Adrenal gland (tissue), 9 donors: ENCODE measurements at regions not wholly inside any gene's neighbourhood (a gene's known extent, or its start where the extent isn't known, plus 50 kb on each side); places are given as distances from the start of the nearest gene placed in this dataset.

ENCODE experiments used
- DNase-seq, 7 donors: peaks; one replicate each; pipeline ENCODE4 v3.0.0-alpha.2; 2019 to 2020
- H3K27ac ChIP-seq, 5 donors: fragments of 200-600 bp; sonication (generic) in 4 of 5; 1 replicate in 3 of 5; 2 replicates in 2 of 5; pipeline versions ENCODE4 v1.5.1 to v1.8.0; 2016 to 2020; ENCODE audit warnings: mild to moderate bottlenecking in 1 of 5
- H3K27me3 ChIP-seq: fragments of 200-600 bp; 2 replicates; pipeline ENCODE4 v1.8.0; 2021
- H3K36me3 ChIP-seq, 2 donors: fragments of 200-600 bp; replicated peaks in 1 of 2; 1 replicate in 1 of 2; 2 replicates in 1 of 2; pipeline versions ENCODE4 v1.5.1 to v1.8.0; 2018 to 2022
- H3K4me1 ChIP-seq, 2 donors: fragments of 200-600 bp; replicated peaks in 1 of 2; 1 replicate in 1 of 2; 2 replicates in 1 of 2; pipeline versions ENCODE4 v1.5.1 to v1.8.0; 2018 to 2021
- H3K4me3 ChIP-seq, 4 donors: fragments of 200-600 bp; sonication (generic) in 3 of 4; one replicate each; pipeline ENCODE4 v1.5.1; 2016 to 2018
- H3K9me3 ChIP-seq, 3 donors: fragments of 200-600 bp; sonication (generic) in 1 of 3; replicated peaks in 1 of 3; 1 replicate in 2 of 3; 2 replicates in 1 of 3; pipeline versions ENCODE4 v1.5.1 to v1.8.0; 2016 to 2021
- POLR2A ChIP-seq, 2 donors: fragments of 450-650 bp; IDR thresholded peaks; one replicate each; pipeline ENCODE4 v1.6.1; 2017; ENCODE audit warnings: antibody characterized with exemption in 2 of 2, mild to moderate bottlenecking in 2 of 2, moderate library complexity in 1 of 2
- WGBS, 4 donors: extraction: QIAGEN DNeasy Blood & Tissue Kit in 2 of 4; methylation state at CpG; one replicate each; pipeline versions ENCODE4 v1.1.5 to v1.1.7; 2013 to 2017; 5-methylcytosine and 5-hydroxymethylcytosine counted together
- intact Hi-C, 2 donors: fragments of 100-400 bp; cut with DNase I; formaldehyde crosslinking; loops; one replicate each; pipeline versions ENCODE4 v1.14.1 to v1.15.0; 2022 to 2023
- TF ChIP-seq, protein P1 (sequence below), 6 experiments: fragments of 450-650 bp in 4 of 6; fragments of 200-600 bp in 2 of 6; sonication (generic) in 1 of 6; IDR thresholded peaks; 1 replicate in 5 of 6; 2 replicates in 1 of 6; pipeline versions ENCODE4 v1.5.1 to v1.8.0; 2016 to 2021; ENCODE audit warnings: antibody characterized with exemption in 6 of 6, mild to moderate bottlenecking in 2 of 6, moderate library complexity in 1 of 6
- donor health status: healthy with polysubstance abuse.
- donor health status: Bipolar disorder and iron deficiency.
- donor health status: DM: yes; HTN: yes; CAD: no.
- donor health status: DM: no; HTN: no; CAD: no.
- donor health status: DM: no; HTN: no; CAD: no.

DNA sequence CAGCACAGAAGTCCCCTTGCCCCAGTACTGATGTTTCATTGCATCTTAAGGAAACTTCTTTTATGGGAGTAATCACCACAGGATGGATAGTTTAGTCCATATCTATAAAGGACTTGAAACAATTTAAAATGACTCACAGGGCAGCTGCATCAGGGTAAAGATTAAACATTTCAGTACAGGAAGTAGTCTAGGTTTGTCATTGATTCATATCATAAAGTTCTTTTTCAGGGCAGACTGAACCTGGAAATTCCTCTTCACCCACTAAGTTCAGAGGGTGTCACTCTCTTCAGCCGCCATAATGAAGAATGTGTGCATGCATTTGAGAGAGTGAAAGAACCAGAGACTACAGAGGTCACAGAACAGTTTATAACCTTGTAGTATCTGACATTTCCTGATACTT, 296.3 kb upstream of the JAG1 start:
- Histone ChIP-seq H3K27me3 (no peaks in the 10 kb centered on the region), H3K4me3 (no peak overlapping the region), H3K4me1 (no peaks in the 10 kb centered on the region), H3K27ac (no peak overlapping the region), H3K9me3 (no peaks in the 10 kb centered on the region), H3K36me3 (no peaks in the 10 kb centered on the region)
- intact Hi-C loops, result no loop called here
- TF ChIP-seq, protein P1, sequence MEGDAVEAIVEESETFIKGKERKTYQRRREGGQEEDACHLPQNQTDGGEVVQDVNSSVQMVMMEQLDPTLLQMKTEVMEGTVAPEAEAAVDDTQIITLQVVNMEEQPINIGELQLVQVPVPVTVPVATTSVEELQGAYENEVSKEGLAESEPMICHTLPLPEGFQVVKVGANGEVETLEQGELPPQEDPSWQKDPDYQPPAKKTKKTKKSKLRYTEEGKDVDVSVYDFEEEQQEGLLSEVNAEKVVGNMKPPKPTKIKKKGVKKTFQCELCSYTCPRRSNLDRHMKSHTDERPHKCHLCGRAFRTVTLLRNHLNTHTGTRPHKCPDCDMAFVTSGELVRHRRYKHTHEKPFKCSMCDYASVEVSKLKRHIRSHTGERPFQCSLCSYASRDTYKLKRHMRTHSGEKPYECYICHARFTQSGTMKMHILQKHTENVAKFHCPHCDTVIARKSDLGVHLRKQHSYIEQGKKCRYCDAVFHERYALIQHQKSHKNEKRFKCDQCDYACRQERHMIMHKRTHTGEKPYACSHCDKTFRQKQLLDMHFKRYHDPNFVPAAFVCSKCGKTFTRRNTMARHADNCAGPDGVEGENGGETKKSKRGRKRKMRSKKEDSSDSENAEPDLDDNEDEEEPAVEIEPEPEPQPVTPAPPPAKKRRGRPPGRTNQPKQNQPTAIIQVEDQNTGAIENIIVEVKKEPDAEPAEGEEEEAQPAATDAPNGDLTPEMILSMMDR (IDR thresholded peaks at IDR 0.05), result no peak
- no peak for TF ChIP-seq POLR2A (IDR thresholded peaks at IDR 0.05)
- no peak for DNase-seq
- WGBS, 4 donors, result 88 to 95% (median 95%) methylated on average over 1 of the region's 1 CpG

DNA sequence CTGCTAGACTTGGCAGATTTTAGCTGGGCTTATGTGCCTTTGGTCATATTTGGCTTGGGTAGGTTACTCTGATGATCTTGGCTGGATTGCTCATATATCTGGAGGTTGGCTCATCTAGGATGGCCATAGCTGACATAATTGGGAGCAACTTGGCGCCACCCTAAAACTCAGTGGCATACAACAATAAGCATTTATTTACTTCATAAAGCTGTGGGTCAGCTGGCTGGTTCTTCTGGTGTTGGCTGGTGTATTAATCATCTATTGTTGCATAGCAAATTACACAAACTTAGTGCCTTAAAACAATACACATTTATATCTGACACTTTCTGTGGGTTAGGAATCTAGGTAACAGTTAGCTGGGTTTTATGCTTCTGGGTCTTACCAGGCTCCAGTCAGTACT, 297.3 kb upstream of the JAG1 start:
- no peaks in the 10 kb centered on the region for H3K36me3 ChIP-seq
- no peaks in the 10 kb centered on the region for H3K27me3 ChIP-seq
- no peak overlapping the region for H3K4me3 ChIP-seq
- no peaks in the 10 kb centered on the region for H3K4me1 ChIP-seq
- H3K9me3 ChIP-seq, result no peaks in the 10 kb centered on the region
- WGBS, 4 donors, result 86 to 100% (median 88%) methylated on average over 1 of the region's 1 CpG
- TF ChIP-seq POLR2A (IDR thresholded peaks at IDR 0.05), result no peak
- TF ChIP-seq, protein P1 (IDR thresholded peaks at IDR 0.05), result no peak
- H3K27ac ChIP-seq, result no peak overlapping the region
- intact Hi-C loops, result no loop called here
- no peak for DNase-seq

DNA sequence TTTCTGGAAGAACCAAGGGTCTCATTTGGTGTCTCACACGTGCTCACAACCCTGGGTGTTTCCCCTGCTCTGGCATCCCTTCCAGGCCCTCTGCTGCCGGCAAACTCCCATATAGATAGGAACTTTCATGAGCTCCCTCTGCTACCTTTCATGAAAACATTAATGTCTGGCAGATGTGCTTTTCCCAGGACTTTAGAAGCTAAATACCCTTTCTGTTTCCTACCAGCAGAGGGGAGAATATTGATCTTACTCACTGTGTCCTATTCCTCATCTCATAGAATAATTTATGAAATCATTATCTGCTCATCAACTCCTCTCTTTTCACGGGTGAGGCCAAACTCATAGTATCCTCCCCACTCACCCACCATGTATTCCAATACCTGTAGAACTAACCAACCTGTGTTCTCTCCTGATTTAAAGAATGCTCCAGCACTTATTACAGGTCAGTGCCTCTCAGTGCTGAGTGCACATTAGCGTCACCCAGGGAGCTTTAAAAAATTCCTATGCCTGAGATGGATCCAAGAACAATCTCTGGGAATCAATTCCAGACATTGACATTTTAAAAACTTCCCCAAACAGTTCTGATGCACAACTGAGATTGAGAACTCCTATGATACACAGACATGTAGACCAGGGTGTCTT, 298.5 kb upstream of the JAG1 start:
- no peaks in the 10 kb centered on the region for H3K4me1 ChIP-seq
- no peaks in the 10 kb centered on the region for H3K36me3 ChIP-seq
- no peaks in the 10 kb centered on the region for H3K9me3 ChIP-seq
- H3K27me3 ChIP-seq, result no peaks in the 10 kb centered on the region
- intact Hi-C loops, result no loop called here
- TF ChIP-seq POLR2A (IDR thresholded peaks at IDR 0.05), result no peak
- TF ChIP-seq, protein P1 (IDR thresholded peaks at IDR 0.05), result no peak
- H3K4me3 ChIP-seq, result no peak overlapping the region
- 71 to 90% (median 82%) methylated on average over 4 of the region's 4 CpGs for WGBS, 4 donors
- no peak overlapping the region for H3K27ac ChIP-seq
- no peak for DNase-seq

DNA sequence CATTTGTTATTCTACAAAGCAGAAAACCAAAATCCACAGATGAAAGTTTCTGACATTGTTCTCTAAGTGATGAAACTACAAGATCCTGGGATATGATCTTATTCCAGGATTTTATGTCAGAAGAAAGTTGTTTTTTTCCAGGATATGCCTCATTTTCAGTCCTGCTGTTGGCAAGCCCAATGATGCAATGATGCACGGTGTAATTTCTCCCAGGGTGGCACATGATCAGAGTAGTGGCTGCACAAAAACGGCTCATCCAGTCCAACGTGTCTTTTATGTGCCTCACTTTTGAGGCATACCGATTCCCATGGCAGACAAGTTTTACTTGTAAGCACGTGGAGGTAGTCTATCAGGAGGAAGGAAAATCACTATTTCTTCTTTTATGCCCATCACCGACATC, 302.3 kb upstream of the JAG1 start:
- intact Hi-C loops, result no loop called here
- Histone ChIP-seq H3K4me3 (no peak overlapping the region), H3K27me3 (no peaks in the 10 kb centered on the region), H3K4me1 (no peaks in the 10 kb centered on the region), H3K27ac (no peak overlapping the region), H3K9me3 (no peaks in the 10 kb centered on the region), H3K36me3 (no peaks in the 10 kb centered on the region)
- WGBS, 4 donors, result 80 to 91% (median 85%) methylated on average over 6 of the region's 6 CpGs
- DNase-seq, result no peak
- TF ChIP-seq POLR2A (IDR thresholded peaks at IDR 0.05), result no peak
- TF ChIP-seq, protein P1 (IDR thresholded peaks at IDR 0.05), result no peak
